IgD-negative memory B cell (primary cell): ENCODE measurements at regions not wholly inside any gene's neighbourhood (a gene's known extent, or its start where the extent isn't known, plus 50 kb on each side); places are given as distances from the start of the nearest gene placed in this dataset.
"Not testable (repeated sequence)": the region's sequence is repeated elsewhere in the genome, so short reads cannot be mapped to it uniquely, and the experiment has no call there.

Experiments used
- H3K27ac Mint-ChIP-seq, 3 donors: one replicate each; pipeline ENCODE4 v1.8.0; 2020 to 2022; ENCODE audit warnings: mild to moderate bottlenecking in 3 of 3, mixed read lengths in 3 of 3, moderate library complexity in 1 of 3
- H3K27me3 Mint-ChIP-seq: one replicate; pipeline ENCODE4 v1.8.0; 2021; ENCODE audit warnings: mixed read lengths
- H3K36me3 Mint-ChIP-seq: one replicate; pipeline ENCODE4 v1.8.0; 2020; ENCODE audit warnings: mild to moderate bottlenecking, mixed read lengths
- H3K4me1 Mint-ChIP-seq, 3 donors: one replicate each; pipeline ENCODE4 v1.8.0; 2020 to 2022; ENCODE audit warnings: mixed read lengths in 3 of 3, mild to moderate bottlenecking in 1 of 3
- H3K4me3 Mint-ChIP-seq, 4 donors: one replicate each; pipeline ENCODE4 v1.8.0; 2020 to 2022; ENCODE audit warnings: mild to moderate bottlenecking in 4 of 4, mixed read lengths in 4 of 4, moderate library complexity in 3 of 4
- H3K9me3 Mint-ChIP-seq, 3 donors: one replicate each; pipeline ENCODE4 v1.8.0; 2020 to 2021; ENCODE audit warnings: mixed read lengths in 3 of 3, mild to moderate bottlenecking in 1 of 3

GRCh38 chr3:159872374-159873109 lies 116.1 kb upstream of the IL12A start:
- Mint-ChIP-seq H3K27ac (no peak overlapping the region), H3K36me3 (no peaks in the 10 kb centered on the region)

GRCh38 chr3:159875116-159875515 lies 113.5 kb upstream of the IL12A start:
- no peak overlapping the region for H3K4me3 Mint-ChIP-seq
- H3K36me3 Mint-ChIP-seq = no peaks in the 10 kb centered on the region
- H3K27me3 Mint-ChIP-seq = peaks cover 7% of the 10 kb centered on the region
- H3K27ac Mint-ChIP-seq = no peak overlapping the region
- peaks cover 0 to 3% (median 0%) of the 10 kb centered on the region in 3 donors for H3K4me1 Mint-ChIP-seq
- H3K9me3 Mint-ChIP-seq = peaks cover 0 to 1% (median 0%) of the 10 kb centered on the region in 3 donors

More at GRCh38 chr3:159872374-159873109, 116.1 kb upstream of the IL12A start:
- H3K4me1 Mint-ChIP-seq = no peaks in the 10 kb centered on the region
- H3K4me3 Mint-ChIP-seq = no peak overlapping the region
- H3K27me3 Mint-ChIP-seq = peaks cover 7% of the 10 kb centered on the region
- H3K9me3 Mint-ChIP-seq = peaks cover 0 to 1% (median 0%) of the 10 kb centered on the region in 3 donors

GRCh38 chr3:159877924-159878323 lies 110.7 kb upstream of the IL12A start:
- Mint-ChIP-seq H3K4me1 (peaks cover 0 to 3% (median 0%) of the 10 kb centered on the region in 3 donors), H3K36me3 (no peaks in the 10 kb centered on the region), H3K27me3 (peaks cover 10% of the 10 kb centered on the region), H3K27ac (no peak overlapping the region), H3K4me3 (peak overlapping the region in 1 of 4 donors; percentile 66), H3K9me3 (no peaks in the 10 kb centered on the region)

GRCh38 chr3:159879146-159879545 lies 109.5 kb upstream of the IL12A start:
- Mint-ChIP-seq H3K27me3 (peaks cover 10% of the 10 kb centered on the region), H3K9me3 (no peaks in the 10 kb centered on the region), H3K4me1 (peaks cover 0 to 3% (median 0%) of the 10 kb centered on the region in 3 donors), H3K4me3 (no peak overlapping the region), H3K36me3 (no peaks in the 10 kb centered on the region), H3K27ac (no peak overlapping the region)

- H3K4me1 Mint-ChIP-seq = peaks cover 0 to 3% (median 0%) of the 10 kb centered on the region in 3 donors
- no peak overlapping the region for H3K27ac Mint-ChIP-seq
- no peaks in the 10 kb centered on the region for H3K36me3 Mint-ChIP-seq
- no peaks in the 10 kb centered on the region for H3K9me3 Mint-ChIP-seq
- H3K27me3 Mint-ChIP-seq = peaks cover 10% of the 10 kb centered on the region
- no peak overlapping the region for H3K4me3 Mint-ChIP-seq
Measured at GRCh38 chr3:159879598-159879997, 109.0 kb upstream of the IL12A start.

GRCh38 chr3:159881208-159881607 lies 107.4 kb upstream of the IL12A start:
- no peaks in the 10 kb centered on the region for H3K9me3 Mint-ChIP-seq
- H3K4me3 Mint-ChIP-seq = no peak overlapping the region
- H3K27me3 Mint-ChIP-seq = peaks cover 7% of the 10 kb centered on the region
- H3K36me3 Mint-ChIP-seq = no peaks in the 10 kb centered on the region
- no peak overlapping the region for H3K27ac Mint-ChIP-seq
- peaks cover 0 to 3% (median 0%) of the 10 kb centered on the region in 3 donors for H3K4me1 Mint-ChIP-seq

GRCh38 chr3:159881828-159882309 lies 106.8 kb upstream of the IL12A start:
- no peak overlapping the region for H3K27ac Mint-ChIP-seq
- H3K9me3 Mint-ChIP-seq = no peaks in the 10 kb centered on the region
- H3K4me1 Mint-ChIP-seq = peaks cover 0 to 3% (median 0%) of the 10 kb centered on the region in 3 donors
- no peak overlapping the region for H3K4me3 Mint-ChIP-seq
- no peaks in the 10 kb centered on the region for H3K36me3 Mint-ChIP-seq
- peaks cover 7% of the 10 kb centered on the region for H3K27me3 Mint-ChIP-seq

- no peak overlapping the region for H3K27ac Mint-ChIP-seq
- H3K27me3 Mint-ChIP-seq = peaks cover 7% of the 10 kb centered on the region
- H3K4me3 Mint-ChIP-seq = no peak overlapping the region
- H3K4me1 Mint-ChIP-seq = peaks cover 0 to 3% (median 0%) of the 10 kb centered on the region in 3 donors
- no peaks in the 10 kb centered on the region for H3K36me3 Mint-ChIP-seq
- no peaks in the 10 kb centered on the region for H3K9me3 Mint-ChIP-seq
Measured at GRCh38 chr3:159882367-159882766, 106.3 kb upstream of the IL12A start.

- no peaks in the 10 kb centered on the region for H3K36me3 Mint-ChIP-seq
- H3K4me3 Mint-ChIP-seq = no peak overlapping the region
- H3K4me1 Mint-ChIP-seq = peaks cover 0 to 3% (median 0%) of the 10 kb centered on the region in 3 donors
- no peak overlapping the region for H3K27ac Mint-ChIP-seq
- H3K27me3 Mint-ChIP-seq = peaks cover 7% of the 10 kb centered on the region
- H3K9me3 Mint-ChIP-seq = no peaks in the 10 kb centered on the region
Measured at GRCh38 chr3:159882790-159883779, 105.5 kb upstream of the IL12A start.

GRCh38 chr3:159884661-159885402 lies 103.8 kb upstream of the IL12A start:
- H3K27ac Mint-ChIP-seq = no peak overlapping the region
- H3K27me3 Mint-ChIP-seq = peaks cover 7% of the 10 kb centered on the region
- H3K4me3 Mint-ChIP-seq = no peak overlapping the region
- no peaks in the 10 kb centered on the region for H3K9me3 Mint-ChIP-seq
- H3K36me3 Mint-ChIP-seq = no peaks in the 10 kb centered on the region
- H3K4me1 Mint-ChIP-seq = no peaks in the 10 kb centered on the region

GRCh38 chr3:159886050-159886449 lies 102.6 kb upstream of the IL12A start:
- H3K9me3 Mint-ChIP-seq = no peaks in the 10 kb centered on the region
- no peaks in the 10 kb centered on the region for H3K36me3 Mint-ChIP-seq
- no peak overlapping the region for H3K4me3 Mint-ChIP-seq
- no peaks in the 10 kb centered on the region for H3K4me1 Mint-ChIP-seq
- no peak overlapping the region for H3K27ac Mint-ChIP-seq
- peaks cover 7% of the 10 kb centered on the region for H3K27me3 Mint-ChIP-seq

- not testable (repeated sequence) for H3K4me3 Mint-ChIP-seq, H3K9me3 Mint-ChIP-seq, H3K27me3 Mint-ChIP-seq, H3K36me3 Mint-ChIP-seq, H3K4me1 Mint-ChIP-seq, H3K27ac Mint-ChIP-seq
Measured at GRCh38 chr3:159886530-159886929, 102.1 kb upstream of the IL12A start.

GRCh38 chr3:159887168-159887567 lies 101.5 kb upstream of the IL12A start:
- H3K27me3 Mint-ChIP-seq = peaks cover 2% of the 10 kb centered on the region
- no peak overlapping the region for H3K4me3 Mint-ChIP-seq
- H3K36me3 Mint-ChIP-seq = no peaks in the 10 kb centered on the region
- H3K27ac Mint-ChIP-seq = no peak overlapping the region
- no peaks in the 10 kb centered on the region for H3K9me3 Mint-ChIP-seq
- H3K4me1 Mint-ChIP-seq = no peaks in the 10 kb centered on the region

GRCh38 chr3:159887911-159888310 lies 100.7 kb upstream of the IL12A start:
- Mint-ChIP-seq H3K4me1 (no peaks in the 10 kb centered on the region), H3K27me3 (peaks cover 1% of the 10 kb centered on the region)

More at GRCh38 chr3:159887911-159888310, 100.7 kb upstream of the IL12A start:
- Mint-ChIP-seq H3K9me3 (no peaks in the 10 kb centered on the region), H3K27ac (no peak overlapping the region), H3K4me3 (no peak overlapping the region), H3K36me3 (no peaks in the 10 kb centered on the region)
